ENCODE measurements at regions not wholly inside any gene's neighbourhood (a gene's known extent, or its start where the extent isn't known, plus 50 kb on each side); places are given as distances from the start of the nearest gene placed in this dataset.

DNA sequence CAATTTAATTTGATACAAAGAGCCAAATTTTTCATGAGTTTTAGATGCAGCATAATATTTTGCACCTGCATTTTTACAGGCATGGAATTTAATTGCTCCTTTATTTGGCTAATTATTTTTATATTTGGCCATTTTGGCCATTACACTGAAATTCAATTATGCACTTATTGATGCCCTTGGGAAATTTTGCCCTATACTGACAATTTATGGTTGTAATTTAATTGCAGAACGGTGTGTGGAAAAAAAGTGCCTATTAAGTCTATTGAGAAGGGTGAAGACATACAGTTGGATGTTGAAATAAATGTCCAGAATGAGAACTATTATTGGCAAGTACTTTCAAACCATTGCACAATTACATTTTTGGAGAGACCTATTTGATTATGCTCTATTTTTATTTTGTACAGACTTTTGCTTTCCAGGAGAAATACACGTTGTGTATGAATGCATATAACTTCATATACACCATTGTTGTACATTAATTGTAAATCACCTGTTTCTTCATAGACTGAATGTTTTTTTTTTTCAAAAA is 1319.3 kb upstream of the CDH2 start:
- intact Hi-C loops (cut with DNase I), result no loop called here
- Histone ChIP-seq H3K27me3 (no peaks in the 10 kb centered on the region), H3K4me3 (no peak overlapping the region), H3K9me3 (no peaks in the 10 kb centered on the region), H3K4me1 (no peaks in the 10 kb centered on the region), H3K36me3 (replicated peaks in 1 of 2; ENCODE audit: insufficient read depth in 1 of 2, low read depth in 2 of 2) (no peaks in the 10 kb centered on the region), H3K27ac (no peak overlapping the region)
- no peak for DNase-seq
- no peak for TF ChIP-seq POLR2A (IDR thresholded peaks at IDR 0.05)
- TF ChIP-seq CTCF (IDR thresholded peaks at IDR 0.05), result no peak
- ATAC-seq, result no peak
- 40 to 55% methylated on average over 2 of the region's 2 CpGs for WGBS, 2 donors

DNA sequence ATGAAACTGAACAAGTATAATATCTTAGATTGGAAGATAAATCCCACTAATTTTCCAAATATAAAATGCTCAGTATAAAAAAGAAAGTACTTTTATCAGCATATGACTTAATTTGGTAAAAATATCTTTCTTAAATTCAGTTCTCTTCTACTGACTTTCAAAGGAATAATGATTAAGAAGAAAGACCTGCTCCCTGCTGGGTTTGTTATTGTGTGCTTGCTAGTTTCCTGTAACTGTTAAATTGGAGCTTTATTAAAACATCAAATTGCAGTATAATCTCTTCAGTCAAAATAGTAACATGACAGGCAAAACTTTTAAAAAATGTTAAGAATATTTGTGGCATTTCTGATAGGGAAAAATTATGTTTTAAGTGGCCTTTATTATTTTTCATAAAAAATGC is 1317.4 kb upstream of the CDH2 start:
- Histone ChIP-seq H3K36me3 (replicated peaks in 1 of 2; ENCODE audit: insufficient read depth in 1 of 2, low read depth in 2 of 2) (no peaks in the 10 kb centered on the region), H3K27me3 (no peaks in the 10 kb centered on the region), H3K4me1 (no peaks in the 10 kb centered on the region), H3K9me3 (no peaks in the 10 kb centered on the region), H3K27ac (no peak overlapping the region), H3K4me3 (no peak overlapping the region)
- ATAC-seq (no peak), DNase-seq (no peak)
- TF ChIP-seq POLR2A (IDR thresholded peaks at IDR 0.05) (no peak), CTCF (IDR thresholded peaks at IDR 0.05) (no peak)
- intact Hi-C loops (cut with DNase I), result no loop called here

DNA sequence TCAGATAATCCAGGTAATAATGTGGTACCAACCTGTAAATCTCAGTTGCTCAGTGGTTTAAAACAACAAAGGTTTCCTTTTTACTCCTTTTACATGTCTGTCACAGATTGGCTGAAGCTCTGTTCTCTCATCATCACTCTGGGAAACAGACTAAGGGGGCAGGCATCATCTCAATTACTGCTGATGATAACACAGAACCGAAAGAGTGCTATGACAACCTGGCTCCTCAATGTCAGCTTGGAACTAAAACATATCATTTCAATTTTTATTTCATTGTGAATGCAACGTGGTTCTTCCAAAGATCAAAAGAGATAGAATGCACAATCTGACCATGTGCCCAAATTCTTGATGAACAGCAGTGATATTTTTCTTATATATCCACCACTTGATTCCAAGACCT is 1315.0 kb upstream of the CDH2 start:
- Histone ChIP-seq H3K36me3 (replicated peaks in 1 of 2; ENCODE audit: insufficient read depth in 1 of 2, low read depth in 2 of 2) (no peaks in the 10 kb centered on the region), H3K4me1 (no peaks in the 10 kb centered on the region), H3K4me3 (no peak overlapping the region), H3K9me3 (no peaks in the 10 kb centered on the region), H3K27ac (no peak overlapping the region), H3K27me3 (no peaks in the 10 kb centered on the region)
- TF ChIP-seq POLR2A (IDR thresholded peaks at IDR 0.05) (no peak), CTCF (IDR thresholded peaks at IDR 0.05) (no peak)
- DNase-seq, result no peak
- ATAC-seq, result no peak
- intact Hi-C loops (cut with DNase I), result no loop called here
- WGBS, 2 donors, result 30 to 54% methylated on average over 2 of the region's 2 CpGs

- H3K27ac ChIP-seq, result no peak overlapping the region
- no peaks in the 10 kb centered on the region for H3K9me3 ChIP-seq
- no peaks in the 10 kb centered on the region for H3K27me3 ChIP-seq
- no peak for TF ChIP-seq CTCF (IDR thresholded peaks at IDR 0.05)
- H3K4me3 ChIP-seq, result no peak overlapping the region
- WGBS, 2 donors, result 24 to 40% methylated on average over 2 of the region's 2 CpGs
- no peaks in the 10 kb centered on the region for H3K36me3 ChIP-seq (replicated peaks in 1 of 2; ENCODE audit: insufficient read depth in 1 of 2, low read depth in 2 of 2)
- ATAC-seq, result no peak
- no peaks in the 10 kb centered on the region for H3K4me1 ChIP-seq
- DNase-seq, result no peak
- intact Hi-C loops (cut with DNase I), result no loop called here
These were observed 1311.7 kb upstream of the CDH2 start for GRCh38 chr18:29488617-29489016.

DNA sequence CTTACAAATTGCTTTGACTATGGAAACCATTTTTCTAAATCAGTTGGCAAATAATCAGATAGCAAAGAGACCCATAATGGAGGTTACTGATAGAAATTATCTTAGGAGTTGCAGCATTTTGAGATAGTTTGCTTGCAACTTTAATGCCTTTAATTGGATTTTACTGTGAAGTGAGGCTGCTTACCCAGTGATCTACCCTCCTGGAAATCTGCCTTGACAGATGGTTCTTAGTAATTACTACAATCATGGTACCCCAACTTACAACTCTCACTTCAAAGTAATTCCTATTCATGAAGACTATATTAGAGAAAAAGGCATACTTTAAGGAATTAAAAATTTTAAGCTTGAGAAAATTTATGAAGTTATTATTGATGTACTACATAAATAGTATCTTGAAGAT is 1288.6 kb upstream of the CDH2 start:
- Histone ChIP-seq H3K9me3 (no peaks in the 10 kb centered on the region), H3K27ac (no peak overlapping the region), H3K4me1 (no peaks in the 10 kb centered on the region), H3K36me3 (replicated peaks in 1 of 2; ENCODE audit: insufficient read depth in 1 of 2, low read depth in 2 of 2) (no peaks in the 10 kb centered on the region), H3K27me3 (no peaks in the 10 kb centered on the region), H3K4me3 (no peak overlapping the region)
- DNase-seq (no peak), ATAC-seq (no peak)
- intact Hi-C loops (cut with DNase I), result no loop called here
- TF ChIP-seq CTCF (IDR thresholded peaks at IDR 0.05) (no peak), POLR2A (IDR thresholded peaks at IDR 0.05) (no peak)

All from body of pancreas (tissue), 4 donors.